K562 (cell line): ENCODE measurements at regions not wholly inside any gene's neighbourhood (a gene's known extent, or its start where the extent isn't known, plus 50 kb on each side); places are given as distances from the start of the nearest gene placed in this dataset.

Experiments used
- GATAD2A ChIP-seq: fragments of 450-650 bp; IDR thresholded peaks from 2 replicates; pipeline ENCODE4 v1.6.1; 2017
- GTF2A2 ChIP-seq: IDR thresholded peaks from 2 replicates; pipeline ENCODE4 v1.6.1; 2016; ENCODE audit warnings: mild to moderate bottlenecking, missing genetic modification characterization, missing compliant biosample characterization
- HNRNPLL ChIP-seq: fragments of 200-400 bp; formaldehyde crosslinking; IDR thresholded peaks from 2 replicates; pipeline ENCODE4 v1.6.1; 2017; ENCODE audit warnings: low read length, low read depth, mild to moderate bottlenecking; ENCODE audit not compliant: poor library complexity, severe bottlenecking
- JUNB ChIP-seq: fragments of 450-650 bp; formaldehyde crosslinking; conservative IDR thresholded peaks from 2 replicates; pipeline ENCODE4 v1.4.0; 2020; ENCODE audit warnings: mild to moderate bottlenecking
- KDM5B ChIP-seq: fragments of 200-600 bp; sonication (generic); IDR thresholded peaks from 2 replicates; pipeline ENCODE4 v1.6.1; 2012; ENCODE audit warnings: low read depth, mild to moderate bottlenecking, moderate library complexity, low read length, control low read depth, inconsistent platforms; ENCODE audit not compliant: insufficient replicate concordance
- SP2 ChIP-seq: IDR thresholded peaks from 2 replicates; pipeline ENCODE4 v1.6.1; 2011; ENCODE audit warnings: mild to moderate bottlenecking, low read depth, low read length, moderate library complexity; ENCODE audit not compliant: poor library complexity, severe bottlenecking; ENCODE audit errors: extremely low read depth
- TARDBP ChIP-seq: fragments of 450-650 bp; IDR thresholded peaks from 2 replicates; pipeline ENCODE4 v1.6.1; 2016
- ZBTB11 ChIP-seq, 3 experiments: fragments of 200-800 bp in 1 of 3; fragments of 250-450 bp in 1 of 3; fragments of 450-650 bp in 1 of 3; sonication (Bioruptor Pico) in 1 of 3; sonication (Bioruptor generic) in 1 of 3; formaldehyde crosslinking in 1 of 3; IDR thresholded peaks; 2 replicates each; pipeline versions ENCODE4 v1.6.1 to v1.8.0; 2016 to 2022; ENCODE audit warnings: mild to moderate bottlenecking in 2 of 3, missing genetic modification characterization in 2 of 3, missing compliant biosample characterization in 1 of 3, moderate library complexity in 1 of 3
- ZBTB26 ChIP-seq: fragments of 450-650 bp; formaldehyde crosslinking; IDR thresholded peaks from 2 replicates; pipeline ENCODE4 v1.4.0; 2022; ENCODE audit warnings: missing genetic modification characterization
- ZNF518B ChIP-seq: fragments of 250-450 bp; sonication (Bioruptor Pico); IDR thresholded peaks from 2 replicates; pipeline ENCODE4 v1.5.0; 2021; ENCODE audit warnings: mild to moderate bottlenecking, moderate library complexity
- ZNF780A ChIP-seq: fragments of 250-450 bp; sonication (Bioruptor Pico); IDR thresholded peaks from 2 replicates; pipeline ENCODE4 v1.5.0; 2021; ENCODE audit warnings: mild to moderate bottlenecking
- TF ChIP-seq, protein P1 (sequence below): sonication (generic); formaldehyde crosslinking; IDR thresholded peaks from 2 replicates; pipeline ENCODE4 v1.8.1; 2022; ENCODE audit warnings: missing genetic modification reagents

- TF ChIP-seq ZNF518B (CRISPR knock-in tag), result no peak
- TF ChIP-seq ZBTB26 (CRISPR knock-in tag), result no peak
- TF ChIP-seq KDM5B, result no peak
- no peak for TF ChIP-seq ZNF780A (CRISPR knock-in tag)
- no peak for TF ChIP-seq GATAD2A
- no peak for TF ChIP-seq JUNB
- TF ChIP-seq SP2, result no peak
- no peak for TF ChIP-seq ZBTB11 (CRISPR knock-in tag; IDR thresholded peaks at IDR 0.05)
- no peak for TF ChIP-seq HNRNPLL
- TF ChIP-seq TARDBP, result no peak
- TF ChIP-seq, protein P1, sequence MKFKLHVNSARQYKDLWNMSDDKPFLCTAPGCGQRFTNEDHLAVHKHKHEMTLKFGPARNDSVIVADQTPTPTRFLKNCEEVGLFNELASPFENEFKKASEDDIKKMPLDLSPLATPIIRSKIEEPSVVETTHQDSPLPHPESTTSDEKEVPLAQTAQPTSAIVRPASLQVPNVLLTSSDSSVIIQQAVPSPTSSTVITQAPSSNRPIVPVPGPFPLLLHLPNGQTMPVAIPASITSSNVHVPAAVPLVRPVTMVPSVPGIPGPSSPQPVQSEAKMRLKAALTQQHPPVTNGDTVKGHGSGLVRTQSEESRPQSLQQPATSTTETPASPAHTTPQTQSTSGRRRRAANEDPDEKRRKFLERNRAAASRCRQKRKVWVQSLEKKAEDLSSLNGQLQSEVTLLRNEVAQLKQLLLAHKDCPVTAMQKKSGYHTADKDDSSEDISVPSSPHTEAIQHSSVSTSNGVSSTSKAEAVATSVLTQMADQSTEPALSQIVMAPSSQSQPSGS (CRISPR knock-in tag), result no peak
- no peak for TF ChIP-seq GTF2A2 (tag)
Measured at GRCh38 chr12:87217491-87217890, 811.7 kb downstream of the C12orf50 start (continued).
